ENCODE measurements at regions not wholly inside any gene's neighbourhood (a gene's known extent, or its start where the extent isn't known, plus 50 kb on each side); places are given as distances from the start of the nearest gene placed in this dataset.

- TF ChIP-seq, protein P1, sequence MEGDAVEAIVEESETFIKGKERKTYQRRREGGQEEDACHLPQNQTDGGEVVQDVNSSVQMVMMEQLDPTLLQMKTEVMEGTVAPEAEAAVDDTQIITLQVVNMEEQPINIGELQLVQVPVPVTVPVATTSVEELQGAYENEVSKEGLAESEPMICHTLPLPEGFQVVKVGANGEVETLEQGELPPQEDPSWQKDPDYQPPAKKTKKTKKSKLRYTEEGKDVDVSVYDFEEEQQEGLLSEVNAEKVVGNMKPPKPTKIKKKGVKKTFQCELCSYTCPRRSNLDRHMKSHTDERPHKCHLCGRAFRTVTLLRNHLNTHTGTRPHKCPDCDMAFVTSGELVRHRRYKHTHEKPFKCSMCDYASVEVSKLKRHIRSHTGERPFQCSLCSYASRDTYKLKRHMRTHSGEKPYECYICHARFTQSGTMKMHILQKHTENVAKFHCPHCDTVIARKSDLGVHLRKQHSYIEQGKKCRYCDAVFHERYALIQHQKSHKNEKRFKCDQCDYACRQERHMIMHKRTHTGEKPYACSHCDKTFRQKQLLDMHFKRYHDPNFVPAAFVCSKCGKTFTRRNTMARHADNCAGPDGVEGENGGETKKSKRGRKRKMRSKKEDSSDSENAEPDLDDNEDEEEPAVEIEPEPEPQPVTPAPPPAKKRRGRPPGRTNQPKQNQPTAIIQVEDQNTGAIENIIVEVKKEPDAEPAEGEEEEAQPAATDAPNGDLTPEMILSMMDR (conservative IDR thresholded peaks at IDR 0.05; ENCODE audit: low read depth, low read length): no peak
- TF ChIP-seq BHLHE40 (IDR thresholded peaks at IDR 0.05; ENCODE audit: low read depth, low read length) (no peak), ELK1 (IDR thresholded peaks at IDR 0.05; ENCODE audit: borderline replicate concordance, low read depth, low read length) (no peak), POLR2A (IDR thresholded peaks at IDR 0.05; ENCODE audit: low read depth, low read length) (no peak), FOS (IDR thresholded peaks at IDR 0.05; ENCODE audit: low read depth, low read length) (no peak), RFX5 (IDR thresholded peaks at IDR 0.05; ENCODE audit: low read depth, low read length) (no peak), CEBPB (IDR thresholded peaks at IDR 0.05; ENCODE audit: low read depth, low read length) (no peak), CHD1 (IDR thresholded peaks at IDR 0.05; ENCODE audit: low read depth, low read length) (no peak), SMC3 (IDR thresholded peaks at IDR 0.05; ENCODE audit: low read depth, low read length) (no peak), MAZ (IDR thresholded peaks at IDR 0.05; ENCODE audit: borderline replicate concordance, low read depth, low read length) (no peak)
- TF ChIP-seq, protein P2, sequence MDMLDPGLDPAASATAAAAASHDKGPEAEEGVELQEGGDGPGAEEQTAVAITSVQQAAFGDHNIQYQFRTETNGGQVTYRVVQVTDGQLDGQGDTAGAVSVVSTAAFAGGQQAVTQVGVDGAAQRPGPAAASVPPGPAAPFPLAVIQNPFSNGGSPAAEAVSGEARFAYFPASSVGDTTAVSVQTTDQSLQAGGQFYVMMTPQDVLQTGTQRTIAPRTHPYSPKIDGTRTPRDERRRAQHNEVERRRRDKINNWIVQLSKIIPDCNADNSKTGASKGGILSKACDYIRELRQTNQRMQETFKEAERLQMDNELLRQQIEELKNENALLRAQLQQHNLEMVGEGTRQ (IDR thresholded peaks at IDR 0.05; ENCODE audit: low read depth, low read length): no peak
These were observed 277.6 kb downstream of the SPANXN1 start for GRCh38 chrX:145524931-145525330.

Measured in IMR-90 (cell line).